Gastrocnemius medialis (tissue), 4 donors: ENCODE measurements at regions not wholly inside any gene's neighbourhood (a gene's known extent, or its start where the extent isn't known, plus 50 kb on each side); places are given as distances from the start of the nearest gene placed in this dataset.

Experiments
- ATAC-seq, 2 donors: fragments of 150-250 bp; one replicate each; pipeline ENCODE4 v1.9.1; 2016
- DNase-seq, 2 donors: peaks; one replicate each; pipeline ENCODE4 v3.0.0-alpha.2; 2019
- H3K27ac ChIP-seq, 4 donors: fragments of 200-600 bp; sonication (generic); 1 replicate in 1 of 4; 2 replicates in 3 of 4; pipeline ENCODE4 v1.5.1; 2016 to 2018; ENCODE audit warnings: mild to moderate bottlenecking in 2 of 4, moderate library complexity in 1 of 4
- H3K27me3 ChIP-seq, 3 donors: fragments of 200-600 bp; sonication (generic) in 2 of 3; 1 replicate in 1 of 3; 2 replicates in 2 of 3; pipeline versions ENCODE4 v1.5.1 to v1.6.0; 2016 to 2019; ENCODE audit warnings: mild to moderate bottlenecking in 1 of 3, moderate library complexity in 1 of 3
- H3K36me3 ChIP-seq, 2 donors: fragments of 200-600 bp; sonication (generic) in 1 of 2; one replicate each; pipeline ENCODE4 v1.5.1; 2017 to 2018
- H3K4me1 ChIP-seq, 2 donors: fragments of 200-600 bp; sonication (generic) in 1 of 2; one replicate each; pipeline ENCODE4 v1.5.1; 2016 to 2017; ENCODE audit warnings: mild to moderate bottlenecking in 2 of 2
- H3K4me3 ChIP-seq, 4 donors: fragments of 200-600 bp; sonication (generic) in 3 of 4; 1 replicate in 1 of 4; 2 replicates in 3 of 4; pipeline ENCODE4 v1.5.1; 2016 to 2019; ENCODE audit warnings: mild to moderate bottlenecking in 2 of 4
- H3K9me3 ChIP-seq, 3 donors: fragments of 200-600 bp; sonication (generic) in 2 of 3; 1 replicate in 1 of 3; 2 replicates in 2 of 3; pipeline ENCODE4 v1.5.1; 2016 to 2019
- POLR2A ChIP-seq, 2 donors: fragments of 450-650 bp; IDR thresholded peaks; one replicate each; pipeline ENCODE4 v1.6.1; 2017; ENCODE audit warnings: antibody characterized with exemption in 2 of 2, mild to moderate bottlenecking in 2 of 2, moderate library complexity in 2 of 2
- in situ Hi-C, 4 donors: fragments of 200-750 bp; cut with MboI; loops; one replicate each; pipeline versions ENCODE4 v1.15.0 to v1.8.0; 2017; ENCODE audit warnings: low sequenced_read_pairs in 4 of 4
- intact Hi-C: fragments of 100-400 bp; cut with DNase I; formaldehyde crosslinking; loops from one replicate; pipeline ENCODE4 v1.15.1; 2023; ENCODE audit warnings: low total_unique reads
- TF ChIP-seq, protein P1 (sequence below), 5 experiments: fragments of 450-650 bp in 3 of 5; fragments of 200-600 bp in 2 of 5; sonication (generic) in 2 of 5; IDR thresholded peaks in 4 of 5; conservative IDR thresholded peaks in 1 of 5; 1 replicate in 4 of 5; 2 replicates in 1 of 5; pipeline ENCODE4 v1.5.1; 2016 to 2019; ENCODE audit warnings: antibody characterized with exemption in 5 of 5, mild to moderate bottlenecking in 3 of 5, moderate library complexity in 3 of 5

DNA sequence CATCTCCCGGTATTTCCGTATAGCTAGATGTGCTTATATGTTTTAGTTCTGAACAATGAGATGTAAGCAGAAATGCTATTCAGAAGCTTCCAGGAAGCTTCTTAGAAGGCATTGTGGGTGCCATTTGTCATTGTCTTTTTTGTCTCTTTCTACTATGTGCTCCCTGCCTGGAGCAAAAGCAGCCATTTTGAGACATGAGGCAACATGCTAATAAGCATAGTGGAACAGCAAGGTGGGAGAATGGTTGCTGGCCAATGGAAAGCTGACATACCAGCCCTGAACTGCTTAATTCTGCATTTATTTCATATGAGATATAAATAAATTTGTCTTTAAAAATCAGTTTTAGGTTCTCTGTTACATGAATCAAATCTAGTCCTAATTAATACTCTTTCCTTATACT is 299.7 kb downstream of the LMO7 start:
- no peak for TF ChIP-seq POLR2A (IDR thresholded peaks at IDR 0.05)
- TF ChIP-seq, protein P1, sequence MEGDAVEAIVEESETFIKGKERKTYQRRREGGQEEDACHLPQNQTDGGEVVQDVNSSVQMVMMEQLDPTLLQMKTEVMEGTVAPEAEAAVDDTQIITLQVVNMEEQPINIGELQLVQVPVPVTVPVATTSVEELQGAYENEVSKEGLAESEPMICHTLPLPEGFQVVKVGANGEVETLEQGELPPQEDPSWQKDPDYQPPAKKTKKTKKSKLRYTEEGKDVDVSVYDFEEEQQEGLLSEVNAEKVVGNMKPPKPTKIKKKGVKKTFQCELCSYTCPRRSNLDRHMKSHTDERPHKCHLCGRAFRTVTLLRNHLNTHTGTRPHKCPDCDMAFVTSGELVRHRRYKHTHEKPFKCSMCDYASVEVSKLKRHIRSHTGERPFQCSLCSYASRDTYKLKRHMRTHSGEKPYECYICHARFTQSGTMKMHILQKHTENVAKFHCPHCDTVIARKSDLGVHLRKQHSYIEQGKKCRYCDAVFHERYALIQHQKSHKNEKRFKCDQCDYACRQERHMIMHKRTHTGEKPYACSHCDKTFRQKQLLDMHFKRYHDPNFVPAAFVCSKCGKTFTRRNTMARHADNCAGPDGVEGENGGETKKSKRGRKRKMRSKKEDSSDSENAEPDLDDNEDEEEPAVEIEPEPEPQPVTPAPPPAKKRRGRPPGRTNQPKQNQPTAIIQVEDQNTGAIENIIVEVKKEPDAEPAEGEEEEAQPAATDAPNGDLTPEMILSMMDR (IDR thresholded peaks at IDR 0.05 in 4 of 5, conservative IDR thresholded peaks at IDR 0.05 in 1 of 5) = no peak
- intact Hi-C loops = no loop called here

DNA sequence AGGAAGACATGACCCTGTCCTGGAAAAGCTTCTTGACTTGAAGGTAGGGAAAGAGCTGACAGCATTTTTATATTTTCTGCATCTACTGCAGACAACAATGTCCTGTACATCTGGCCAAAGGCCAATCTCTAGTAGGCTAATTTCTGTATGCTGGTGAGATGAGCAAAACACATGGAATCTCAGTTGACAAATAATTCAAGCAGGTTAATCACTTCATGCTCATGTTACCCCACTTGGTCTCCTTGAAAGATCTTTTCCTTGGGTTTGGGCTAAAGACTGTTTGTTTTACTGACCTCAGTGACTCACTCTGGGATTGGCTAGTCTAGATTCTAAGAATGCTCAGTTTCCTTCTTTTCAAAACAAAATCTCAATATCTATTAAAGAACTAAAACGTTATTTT is 298.8 kb downstream of the LMO7 start:
- ATAC-seq = no peak

More for the DNA sequence above, 299.7 kb downstream of the LMO7 start:
- Histone ChIP-seq H3K27me3 (no peaks in the 10 kb centered on the region), H3K36me3 (no peaks in the 10 kb centered on the region), H3K4me1 (peaks cover 0 to 3% of the 10 kb centered on the region in 2 donors), H3K27ac (no peak overlapping the region), H3K4me3 (no peak overlapping the region), H3K9me3 (no peaks in the 10 kb centered on the region)
- no peak for DNase-seq
- ATAC-seq = no peak
- in situ Hi-C loops = no loop called here

DNA sequence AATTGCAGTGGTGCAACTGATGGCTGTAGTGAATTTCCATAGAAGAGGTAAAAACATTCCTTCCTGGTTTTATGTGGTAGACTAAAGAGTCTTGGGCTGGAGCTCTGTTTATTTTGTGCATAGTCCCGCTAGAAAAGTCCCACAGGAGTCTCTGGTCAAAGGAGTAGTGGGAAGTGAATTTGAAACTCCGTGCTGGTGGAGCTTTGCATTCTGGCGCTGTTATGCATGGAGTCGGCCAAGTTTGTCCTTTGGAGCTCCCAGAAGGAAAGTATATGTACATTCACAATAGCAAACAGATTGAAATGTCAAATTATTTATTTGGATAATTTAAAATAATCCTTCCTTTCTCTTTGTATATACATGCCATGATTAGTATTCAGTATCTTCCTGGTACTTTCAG is 296.5 kb downstream of the LMO7 start:
- Histone ChIP-seq H3K4me3 (no peak overlapping the region), H3K27ac (no peak overlapping the region), H3K36me3 (no peaks in the 10 kb centered on the region), H3K9me3 (no peaks in the 10 kb centered on the region), H3K4me1 (no peaks in the 10 kb centered on the region), H3K27me3 (no peaks in the 10 kb centered on the region)
- TF ChIP-seq, protein P1 (IDR thresholded peaks at IDR 0.05 in 4 of 5, conservative IDR thresholded peaks at IDR 0.05 in 1 of 5) = no peak
- TF ChIP-seq POLR2A (IDR thresholded peaks at IDR 0.05) = no peak
- in situ Hi-C loops (no loop called here), intact Hi-C loops (no loop called here)
- ATAC-seq (no peak), DNase-seq (no peak)

More for the DNA sequence above, 298.8 kb downstream of the LMO7 start:
- H3K4me3 ChIP-seq = no peak overlapping the region
- peaks cover 0 to 3% of the 10 kb centered on the region in 2 donors for H3K4me1 ChIP-seq
- no peaks in the 10 kb centered on the region for H3K9me3 ChIP-seq
- intact Hi-C loops = no loop called here
- H3K36me3 ChIP-seq = no peaks in the 10 kb centered on the region
- TF ChIP-seq POLR2A (IDR thresholded peaks at IDR 0.05) = no peak
- TF ChIP-seq, protein P1 (IDR thresholded peaks at IDR 0.05 in 4 of 5, conservative IDR thresholded peaks at IDR 0.05 in 1 of 5) = no peak
- H3K27ac ChIP-seq = no peak overlapping the region
- no peaks in the 10 kb centered on the region for H3K27me3 ChIP-seq
- no peak for DNase-seq
- in situ Hi-C loops = no loop called here

DNA sequence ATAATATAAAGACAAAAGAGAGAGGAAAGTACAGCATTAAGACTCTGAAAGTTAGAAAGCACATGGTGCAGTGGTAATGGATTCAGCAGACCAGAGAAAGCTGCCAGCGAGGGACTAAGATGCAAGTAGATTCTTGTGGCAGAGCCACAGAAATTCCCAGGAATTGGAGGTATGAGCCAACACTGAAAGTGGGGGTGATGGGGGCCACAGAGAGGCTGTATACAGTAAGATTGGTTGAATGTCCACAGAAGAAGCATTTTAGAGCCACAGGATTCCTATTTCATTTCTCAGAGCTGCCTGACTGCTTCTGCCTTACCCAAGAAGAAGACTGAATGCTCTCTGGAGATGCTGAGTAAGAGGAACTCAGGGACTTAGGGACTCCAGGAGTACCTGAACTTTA is 295.0 kb downstream of the LMO7 start:
- Histone ChIP-seq H3K36me3 (no peaks in the 10 kb centered on the region), H3K27me3 (no peaks in the 10 kb centered on the region), H3K4me3 (no peak overlapping the region), H3K4me1 (no peaks in the 10 kb centered on the region), H3K27ac (no peak overlapping the region), H3K9me3 (no peaks in the 10 kb centered on the region)
- DNase-seq = no peak
- in situ Hi-C loops (no loop called here), intact Hi-C loops (no loop called here)
- ATAC-seq = no peak
- TF ChIP-seq, protein P1 (IDR thresholded peaks at IDR 0.05 in 4 of 5, conservative IDR thresholded peaks at IDR 0.05 in 1 of 5) = no peak

DNA sequence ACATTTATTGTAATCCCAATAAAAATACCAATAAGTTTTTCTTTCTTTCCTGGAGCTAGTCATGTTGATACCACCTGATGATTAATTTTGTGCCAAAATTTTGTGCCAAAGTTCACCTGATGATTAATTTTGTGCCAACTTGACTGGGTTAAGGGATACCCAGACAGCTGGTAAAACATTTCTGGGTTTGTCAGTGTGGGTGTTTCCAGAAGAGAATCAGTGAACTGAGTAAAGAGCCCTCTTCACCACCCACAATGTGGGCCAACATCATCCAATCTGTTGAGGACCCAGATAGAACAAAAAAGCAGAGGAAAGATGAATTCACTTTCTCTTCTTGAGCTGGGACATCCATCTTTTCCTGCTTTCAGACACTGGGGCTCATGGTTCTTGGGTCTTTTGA is 292.9 kb downstream of the LMO7 start:
- Histone ChIP-seq H3K27ac (no peak overlapping the region), H3K4me3 (no peak overlapping the region), H3K27me3 (no peaks in the 10 kb centered on the region), H3K4me1 (no peaks in the 10 kb centered on the region), H3K9me3 (no peaks in the 10 kb centered on the region), H3K36me3 (no peaks in the 10 kb centered on the region)
- DNase-seq (no peak), ATAC-seq (no peak)
- intact Hi-C loops (no loop called here), in situ Hi-C loops (no loop called here)
- TF ChIP-seq, protein P1 (IDR thresholded peaks at IDR 0.05 in 4 of 5, conservative IDR thresholded peaks at IDR 0.05 in 1 of 5) = no peak
- no peak for TF ChIP-seq POLR2A (IDR thresholded peaks at IDR 0.05)
